ENCODE measurements at regions not wholly inside any gene's neighbourhood (a gene's known extent, or its start where the extent isn't known, plus 50 kb on each side); places are given as distances from the start of the nearest gene placed in this dataset.
A peak's percentile ranks its signal among the peaks of the same experiment; 100 is the strongest.

GRCh38 chrX:88604433-88605221, 142.4 kb upstream of the CPXCR1 start:
- H3K9me3 Mint-ChIP-seq, result no peaks in the 10 kb centered on the region
- H3K27me3 Mint-ChIP-seq, result no peaks in the 10 kb centered on the region
- H3K27ac Mint-ChIP-seq, result peak overlapping the region; percentile 72
- H3K36me3 Mint-ChIP-seq, result no peaks in the 10 kb centered on the region
- H3K4me3 Mint-ChIP-seq, result peak overlapping the region; percentile 16
- H3K4me1 Mint-ChIP-seq (ENCODE audit: unreplicated experiment), result peaks cover 25% of the 10 kb centered on the region
- TF ChIP-seq CTCF (conservative IDR thresholded peaks at IDR 0.05), result no peak
- DNase-seq (ENCODE audit: extremely low spot score, unreplicated experiment), result no peak

GRCh38 chrX:88605222-88605583, 141.8 kb upstream of the CPXCR1 start:
- Mint-ChIP-seq H3K27ac (peak overlapping the region; percentile 72), H3K9me3 (no peaks in the 10 kb centered on the region), H3K27me3 (no peaks in the 10 kb centered on the region), H3K4me1 (ENCODE audit: unreplicated experiment) (peaks cover 25% of the 10 kb centered on the region), H3K36me3 (no peaks in the 10 kb centered on the region), H3K4me3 (peak overlapping the region; percentile 16)
- DNase-seq (ENCODE audit: extremely low spot score, unreplicated experiment), result no peak
- TF ChIP-seq CTCF (conservative IDR thresholded peaks at IDR 0.05), result no peak

GRCh38 chrX:88612870-88613329, 134.1 kb upstream of the CPXCR1 start:
- peaks cover 8% of the 10 kb centered on the region for H3K4me1 Mint-ChIP-seq (ENCODE audit: unreplicated experiment)
- no peaks in the 10 kb centered on the region for H3K36me3 Mint-ChIP-seq
- DNase-seq (ENCODE audit: extremely low spot score, unreplicated experiment), result no peak
- H3K27me3 Mint-ChIP-seq, result no peaks in the 10 kb centered on the region
- peak overlapping the region; percentile 66 for H3K4me3 Mint-ChIP-seq
- peak overlapping the region; percentile 50 for H3K27ac Mint-ChIP-seq
- no peak for TF ChIP-seq CTCF (conservative IDR thresholded peaks at IDR 0.05)
- H3K9me3 Mint-ChIP-seq, result no peaks in the 10 kb centered on the region

- TF ChIP-seq CTCF (conservative IDR thresholded peaks at IDR 0.05), result peak; percentile 86
- H3K9me3 Mint-ChIP-seq, result no peaks in the 10 kb centered on the region
- H3K36me3 Mint-ChIP-seq, result no peaks in the 10 kb centered on the region
- H3K27ac Mint-ChIP-seq, result peak overlapping the region; percentile 50
- H3K4me1 Mint-ChIP-seq (ENCODE audit: unreplicated experiment), result peaks cover 8% of the 10 kb centered on the region
- H3K27me3 Mint-ChIP-seq, result no peaks in the 10 kb centered on the region
- H3K4me3 Mint-ChIP-seq, result peak overlapping the region; percentile 66
- DNase-seq (ENCODE audit: extremely low spot score, unreplicated experiment), result no peak
These were observed 133.7 kb upstream of the CPXCR1 start for GRCh38 chrX:88613338-88613737.

- DNase-seq (ENCODE audit: extremely low spot score, unreplicated experiment), result no peak
- no peak for TF ChIP-seq CTCF (conservative IDR thresholded peaks at IDR 0.05)
- H3K4me3 Mint-ChIP-seq, result no peak overlapping the region
- H3K27me3 Mint-ChIP-seq, result no peaks in the 10 kb centered on the region
- H3K4me1 Mint-ChIP-seq (ENCODE audit: unreplicated experiment), result no peaks in the 10 kb centered on the region
- no peak overlapping the region for H3K27ac Mint-ChIP-seq
- H3K9me3 Mint-ChIP-seq, result no peaks in the 10 kb centered on the region
- no peaks in the 10 kb centered on the region for H3K36me3 Mint-ChIP-seq
These were observed 125.7 kb upstream of the CPXCR1 start for GRCh38 chrX:88621278-88621677.
